ENCODE measurements at regions not wholly inside any gene's neighbourhood (a gene's known extent, or its start where the extent isn't known, plus 50 kb on each side); places are given as distances from the start of the nearest gene placed in this dataset.
"Not testable (repeated sequence)": the region's sequence is repeated elsewhere in the genome, so short reads cannot be mapped to it uniquely, and the experiment has no call there.

- H3K4me1 ChIP-seq (ENCODE audit: insufficient read depth, low read length) = no peaks in the 10 kb centered on the region
- no TSS peak for BruUV-seq (replicated peaks)
- H3F3A ChIP-seq (ENCODE audit: low read length, unreplicated experiment) = no peaks in the 10 kb centered on the region
- no peak for ATAC-seq
- no peaks in the 10 kb centered on the region for H4K20me1 ChIP-seq (ENCODE audit: low read length)
- intact Hi-C loops (cut with micrococcal nuclease) = no loop called here
- DNase-seq = no peak
- no peaks in the 10 kb centered on the region for H3K79me2 ChIP-seq (ENCODE audit: low read length)
- ChIA-PET POLR2A (ENCODE audit: unreplicated experiment) (no interaction called here), CTCF (no interaction called here)
- no peak overlapping the region for H3K4me2 ChIP-seq (ENCODE audit: low read length)
- no peak overlapping the region for H3K27ac ChIP-seq (ENCODE audit: low read length)
- H3K9ac ChIP-seq (ENCODE audit: low read length) = no peak overlapping the region
- H2AFZ ChIP-seq (ENCODE audit: low read length) = no peak overlapping the region
- H3K36me3 ChIP-seq (ENCODE audit: low read depth, low read length) = no peaks in the 10 kb centered on the region
- no peaks in the 10 kb centered on the region for H3K9me3 ChIP-seq (ENCODE audit: low read length)
- no peaks in the 10 kb centered on the region for H3K9me2 ChIP-seq (replicated peaks; ENCODE audit: low read length)
- peaks cover 48% of the 10 kb centered on the region for H3K27me3 ChIP-seq (ENCODE audit: low read length)
- TF ChIP-seq EZH2phosphoT487 (IDR thresholded peaks at IDR 0.05; ENCODE audit: borderline replicate concordance, low read length) = no peak
- no peak for TF ChIP-seq CTCF (conservative IDR thresholded peaks at IDR 0.05; ENCODE audit: low read depth, low read length)
- TF ChIP-seq EZH2 (IDR thresholded peaks at IDR 0.05; ENCODE audit: low read length, unreplicated experiment) = no peak
- H3K4me3 ChIP-seq (ENCODE audit: low read length) = no peak overlapping the region
Observed at GRCh38 chr22:49453771-49454170, 373.9 kb downstream of the BRD1 start.

- POLR2A ChIA-PET (ENCODE audit: unreplicated experiment); ATAC-seq: not testable (repeated sequence)
Observed at GRCh38 chr22:49453019-49453418, 374.7 kb downstream of the BRD1 start.

GRCh38 chr22:49452362-49452946 lies 375.2 kb downstream of the BRD1 start:
- CTCF ChIA-PET = no interaction called here
- no peaks in the 10 kb centered on the region for H3F3A ChIP-seq (ENCODE audit: low read length, unreplicated experiment)
- ATAC-seq = no peak

More at GRCh38 chr22:49453019-49453418, 374.7 kb downstream of the BRD1 start:
- H3K9me3 ChIP-seq (ENCODE audit: low read length); H2AFZ ChIP-seq (ENCODE audit: low read length); H4K20me1 ChIP-seq (ENCODE audit: low read length); H3K9me2 ChIP-seq (replicated peaks; ENCODE audit: low read length); H3K36me3 ChIP-seq (ENCODE audit: low read depth, low read length); DNase-seq; H3F3A ChIP-seq (ENCODE audit: low read length, unreplicated experiment); H3K9ac ChIP-seq (ENCODE audit: low read length); H3K4me3 ChIP-seq (ENCODE audit: low read length); H3K27ac ChIP-seq (ENCODE audit: low read length); H3K4me1 ChIP-seq (ENCODE audit: insufficient read depth, low read length); intact Hi-C loops (cut with micrococcal nuclease); H3K79me2 ChIP-seq (ENCODE audit: low read length); CTCF ChIA-PET; BruUV-seq (replicated peaks); H3K4me2 ChIP-seq (ENCODE audit: low read length): not testable (repeated sequence)
- H3K27me3 ChIP-seq (ENCODE audit: low read length) = peaks cover 55% of the 10 kb centered on the region

More at GRCh38 chr22:49452362-49452946, 375.2 kb downstream of the BRD1 start:
- TF ChIP-seq EZH2 (IDR thresholded peaks at IDR 0.05; ENCODE audit: low read length, unreplicated experiment) = no peak
- no TSS peak for BruUV-seq (replicated peaks)
- Histone ChIP-seq H3K4me2 (ENCODE audit: low read length) (no peak overlapping the region), H3K27me3 (ENCODE audit: low read length) (peaks cover 60% of the 10 kb centered on the region), H3K4me1 (ENCODE audit: insufficient read depth, low read length) (no peaks in the 10 kb centered on the region), H3K27ac (ENCODE audit: low read length) (no peak overlapping the region), H3K9ac (ENCODE audit: low read length) (no peak overlapping the region), H3K4me3 (ENCODE audit: low read length) (no peak overlapping the region), H3K36me3 (ENCODE audit: low read depth, low read length) (no peaks in the 10 kb centered on the region), H3K9me3 (ENCODE audit: low read length) (no peaks in the 10 kb centered on the region), H3K79me2 (ENCODE audit: low read length) (no peaks in the 10 kb centered on the region), H2AFZ (ENCODE audit: low read length) (no peak overlapping the region), H3K9me2 (replicated peaks; ENCODE audit: low read length) (no peaks in the 10 kb centered on the region), H4K20me1 (ENCODE audit: low read length) (no peaks in the 10 kb centered on the region)
- POLR2A ChIA-PET (ENCODE audit: unreplicated experiment) = no interaction called here
- intact Hi-C loops (cut with micrococcal nuclease) = no loop called here
- no peak for DNase-seq

All from PC-3 (cell line).